DMS79 treated with DMSO at 0.1 percent for 48 hours (cell line): ENCODE measurements at regions not wholly inside any gene's neighbourhood (a gene's known extent, or its start where the extent isn't known, plus 50 kb on each side); places are given as distances from the start of the nearest gene placed in this dataset.
"Not testable (repeated sequence)": the region's sequence is repeated elsewhere in the genome, so short reads cannot be mapped to it uniquely, and the experiment has no call there.

Experiments used
- DNase-seq: peaks from one replicate; lab custom pipeline; 2025; lab: John Stamatoyannopoulos, UW

DNA sequence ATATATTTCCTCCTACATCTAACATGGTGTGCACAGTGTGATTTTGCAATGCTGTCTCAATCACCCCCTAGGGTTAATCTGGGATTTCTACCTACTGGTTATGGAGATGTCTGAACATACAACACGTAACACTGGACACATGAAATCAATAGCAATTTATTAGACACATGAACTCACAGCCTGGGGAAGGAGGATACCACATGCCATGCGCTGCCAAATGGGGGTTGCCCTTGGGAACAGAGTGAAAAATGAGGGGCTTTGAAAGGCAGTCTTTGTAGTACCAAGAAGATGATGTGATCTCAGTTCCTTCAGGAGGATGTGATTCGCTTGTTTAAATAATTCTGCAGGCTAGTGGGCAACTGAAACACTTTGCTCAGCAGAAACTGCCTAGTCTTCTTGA lies 253.6 kb upstream of the LRRC4C start:
- DNase-seq = no peak

DNA sequence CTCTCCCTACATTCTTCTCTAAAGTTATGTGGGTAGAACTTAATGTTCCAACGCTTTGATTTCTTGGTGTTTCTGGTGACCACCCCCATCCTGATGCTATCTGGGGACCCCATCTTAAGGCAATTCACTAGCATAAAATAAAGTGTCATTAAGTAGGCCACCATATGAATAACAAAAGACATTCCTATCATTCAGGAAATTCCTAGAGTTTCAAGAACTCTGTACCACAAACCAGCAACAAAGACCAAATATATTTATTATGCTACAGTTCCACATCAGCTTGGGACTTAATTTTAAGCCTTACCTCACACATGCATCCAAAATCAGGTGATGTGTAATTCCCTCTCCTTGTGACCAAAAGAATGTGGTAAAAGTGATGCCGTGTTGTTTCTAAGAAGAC lies 254.6 kb upstream of the LRRC4C start:
- DNase-seq = no peak

- DNase-seq = no peak
Measured at GRCh38 chr11:41716862-41717261, 257.4 kb upstream of the LRRC4C start.

DNA sequence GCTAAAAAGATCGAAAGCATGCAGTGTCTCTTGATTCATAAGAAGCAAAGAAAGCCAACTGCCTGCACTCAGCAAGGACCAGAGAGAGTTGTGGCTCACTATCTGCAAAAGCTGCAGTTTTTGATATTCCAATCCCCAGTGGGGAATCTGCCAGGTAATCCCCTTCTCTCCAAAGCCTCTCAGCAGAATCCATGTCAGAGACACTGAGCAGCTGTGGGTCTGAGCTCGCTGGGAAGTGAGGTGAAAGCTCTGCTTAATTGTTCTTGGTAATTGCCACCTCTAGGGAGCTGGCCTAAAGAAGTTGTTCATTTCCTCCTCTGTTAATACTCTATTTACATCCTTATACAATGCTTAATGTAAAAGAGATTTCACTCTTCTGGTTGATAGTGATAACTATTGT lies 261.3 kb upstream of the LRRC4C start:
- no peak for DNase-seq

GRCh38 chr11:41728161-41728560 lies 268.7 kb upstream of the LRRC4C start:
- not testable (repeated sequence) for DNase-seq

- no peak for DNase-seq
Measured at GRCh38 chr11:41775296-41775695, 315.8 kb upstream of the LRRC4C start.

GRCh38 chr11:41779401-41779960 lies 320.0 kb upstream of the LRRC4C start:
- DNase-seq = no peak

DNA sequence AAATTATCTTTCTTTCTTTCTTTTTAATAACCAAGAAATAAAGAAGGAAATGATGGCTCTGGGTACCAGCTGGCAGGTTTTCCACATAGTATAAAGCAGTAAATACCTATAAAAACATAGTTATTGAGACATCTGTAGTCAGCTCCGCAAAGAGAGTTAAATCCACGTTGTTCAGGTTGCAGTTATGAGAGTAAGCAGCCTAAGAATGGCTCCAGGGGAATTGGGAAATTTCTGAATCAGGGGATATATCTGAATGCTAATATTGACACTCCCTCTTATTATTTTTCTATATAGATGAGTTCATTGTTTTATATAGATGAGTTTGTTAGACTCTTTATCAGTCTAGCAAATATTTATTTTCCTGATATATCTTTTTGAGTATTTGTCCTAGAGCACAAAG lies 322.0 kb upstream of the LRRC4C start:
- no peak for DNase-seq

DNA sequence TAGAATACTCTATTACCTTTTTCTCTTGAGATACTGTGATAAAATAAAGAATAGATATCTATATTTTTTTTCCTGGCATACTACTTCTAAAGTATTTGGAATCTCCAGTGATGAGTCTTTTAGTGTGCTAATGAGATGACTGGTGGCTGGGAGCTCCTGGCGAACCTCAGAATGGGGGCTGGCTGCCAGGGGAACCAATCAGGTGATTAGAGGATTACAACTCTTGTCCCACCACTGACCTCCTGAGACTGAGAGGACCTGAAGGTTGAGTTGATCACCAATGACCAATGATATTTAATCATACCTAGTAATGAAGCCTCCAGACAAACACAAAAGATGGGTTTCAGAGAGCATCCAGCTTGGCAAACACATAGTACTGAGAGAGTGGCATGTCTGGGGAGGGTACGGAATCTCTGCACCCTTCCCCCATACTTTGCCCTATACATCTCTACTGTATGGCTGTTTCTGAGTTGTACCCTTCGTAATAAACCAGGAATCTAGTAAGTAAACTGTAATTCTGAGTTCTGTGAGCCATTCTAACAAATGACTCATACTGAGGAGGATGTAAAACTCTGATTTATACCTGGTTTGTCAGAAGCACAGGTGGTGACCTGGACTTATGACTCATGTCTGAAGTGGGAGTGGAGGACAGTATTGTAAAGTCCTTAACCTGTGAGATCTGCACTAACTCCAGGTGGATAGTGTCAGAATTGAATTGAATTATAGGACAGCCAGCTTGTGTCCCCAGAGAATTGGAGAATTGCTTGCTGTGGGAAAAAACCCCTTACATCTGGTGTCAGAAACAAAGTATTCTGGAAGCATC lies 325.3 kb upstream of the LRRC4C start:
- DNase-seq = no peak

- DNase-seq = no peak
Measured at GRCh38 chr11:41786087-41786486, 326.6 kb upstream of the LRRC4C start.

DNA sequence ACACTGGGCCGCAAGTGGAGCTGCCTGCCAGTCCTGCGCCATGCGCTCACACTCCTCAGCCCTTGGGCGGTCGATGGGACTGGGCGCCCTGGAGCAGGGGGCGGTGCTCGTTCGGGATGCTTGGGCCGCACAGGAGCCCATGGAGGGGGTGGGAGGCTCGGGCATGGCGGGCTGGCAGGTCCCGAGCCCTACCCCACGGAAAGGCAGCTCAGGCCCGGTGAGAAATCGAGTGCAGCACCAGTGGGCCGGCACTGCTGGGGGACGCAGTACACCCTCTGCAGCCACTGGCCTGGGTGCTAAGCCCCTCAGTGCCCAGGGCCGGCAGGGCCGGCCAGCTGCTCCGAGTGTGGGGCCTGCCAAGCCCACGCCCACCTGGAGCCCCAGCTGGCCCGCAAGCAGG lies 328.7 kb upstream of the LRRC4C start:
- no peak for DNase-seq

- no peak for DNase-seq
Measured at GRCh38 chr11:41789376-41789775, 329.9 kb upstream of the LRRC4C start.

DNA sequence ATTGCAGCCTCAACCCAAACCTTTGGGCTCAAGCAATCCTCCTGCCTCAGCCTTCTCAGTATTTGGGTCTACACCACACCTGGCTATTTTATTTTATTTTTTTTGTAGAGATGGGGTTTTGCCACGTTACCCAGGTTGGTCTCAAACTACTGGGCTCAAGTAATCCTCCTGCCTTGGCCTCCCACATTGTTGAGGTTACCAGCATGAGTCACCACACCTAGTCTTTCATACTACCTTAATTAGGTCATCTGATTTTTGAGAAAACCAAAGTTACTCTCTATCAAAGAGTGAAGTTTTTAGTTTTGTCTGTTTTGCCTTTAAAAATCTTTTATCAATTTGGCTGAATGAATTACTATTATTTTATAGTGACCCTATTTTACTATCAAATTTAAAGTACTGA lies 335.6 kb upstream of the LRRC4C start:
- DNase-seq = no peak

GRCh38 chr11:41799754-41800153 lies 340.3 kb upstream of the LRRC4C start:
- no peak for DNase-seq

DNA sequence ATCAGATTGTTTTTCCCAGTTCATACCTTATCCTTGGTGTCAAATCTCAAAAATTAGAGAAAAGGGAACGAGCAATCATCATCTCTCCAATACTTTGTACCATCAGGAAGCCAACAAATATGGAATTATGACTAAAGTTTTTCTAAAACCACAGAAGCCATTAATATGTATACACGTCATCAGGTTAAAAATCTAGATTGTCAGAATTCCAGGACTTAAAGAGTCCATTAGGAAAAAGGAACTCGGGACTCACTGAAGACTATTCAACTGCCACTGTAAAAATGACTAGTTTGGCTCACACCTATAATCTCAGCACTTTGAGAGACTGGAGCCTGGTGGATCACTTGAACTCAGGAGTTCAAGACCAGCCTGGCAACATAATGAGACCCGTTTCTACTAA lies 344.4 kb upstream of the LRRC4C start:
- DNase-seq = no peak

GRCh38 chr11:41816396-41816795 lies 356.9 kb upstream of the LRRC4C start:
- no peak for DNase-seq

GRCh38 chr11:41824287-41824686 lies 364.8 kb upstream of the LRRC4C start:
- DNase-seq = not testable (repeated sequence)

GRCh38 chr11:41826085-41826484 lies 366.6 kb upstream of the LRRC4C start:
- no peak for DNase-seq

GRCh38 chr11:41836431-41836830 lies 377.0 kb upstream of the LRRC4C start:
- no peak for DNase-seq

- no peak for DNase-seq
Measured at GRCh38 chr11:41842673-41843072, 383.2 kb upstream of the LRRC4C start.

DNA sequence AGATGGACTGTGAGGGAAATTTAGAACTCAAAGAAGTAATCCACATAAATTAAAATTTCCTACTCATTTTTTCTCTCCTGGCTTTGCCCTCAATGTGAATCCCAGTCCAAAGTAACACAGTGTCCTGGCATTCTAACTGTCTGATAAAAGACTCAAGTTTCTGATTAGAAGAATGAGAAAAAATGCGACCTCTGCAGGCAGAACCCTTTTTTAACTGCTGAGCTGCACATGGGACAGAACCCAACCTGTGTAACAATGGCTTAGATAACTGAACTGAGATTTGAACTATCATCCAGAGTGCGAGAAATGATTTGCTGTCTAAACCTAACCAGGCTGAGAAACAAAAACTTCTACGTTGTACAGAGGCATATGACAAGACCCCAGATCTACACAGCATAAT lies 385.6 kb upstream of the LRRC4C start:
- no peak for DNase-seq

- DNase-seq = no peak
Measured at GRCh38 chr11:41848349-41848748, 388.9 kb upstream of the LRRC4C start.

DNA sequence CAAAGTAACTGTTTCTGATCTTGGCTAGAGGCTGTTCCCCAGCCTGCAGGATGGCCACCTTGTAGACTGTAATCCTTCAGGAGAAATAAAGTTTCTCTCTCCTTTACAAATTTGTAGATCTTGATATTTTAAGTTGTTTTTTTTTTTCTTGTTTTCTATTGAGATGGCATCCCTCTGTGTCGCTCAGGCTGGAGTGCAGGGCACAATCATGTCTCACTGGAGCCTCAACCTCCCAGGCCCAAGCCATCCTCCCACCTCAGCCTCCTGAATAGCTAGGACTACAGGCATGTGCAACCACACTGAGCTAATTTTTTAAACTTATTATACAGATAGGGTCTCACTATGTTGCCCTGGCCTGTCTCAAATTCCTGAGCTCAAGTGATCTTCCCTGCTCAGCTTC lies 389.8 kb upstream of the LRRC4C start:
- DNase-seq = no peak

GRCh38 chr11:41851743-41852142 lies 392.3 kb upstream of the LRRC4C start:
- no peak for DNase-seq
